HepG2 (cell line): ENCODE measurements at regions not wholly inside any gene's neighbourhood (a gene's known extent, or its start where the extent isn't known, plus 50 kb on each side); places are given as distances from the start of the nearest gene placed in this dataset.

Experiments
- ATAC-seq: fragments of 200-7000 bp; cut with Tn5 transposase; 3 replicates; pipeline ENCODE4 v1.9.1; 2020; ENCODE audit warnings: mild to moderate bottlenecking, moderate library complexity
- BruUV-seq: library from RNA; stranded (reverse); fragments of 400-500 nt; replicated peaks from 2 replicates; lab custom pipeline; 2021; lab: Mats Ljungman, UMichigan
- CTCF ChIA-PET: fragments of 300-600 bp; formaldehyde crosslinking; extraction: SDS; loops from one replicate; lab custom pipeline; 2021; ENCODE audit warnings: low total read pairs, inconsistent platforms, low intra/inter-chr PET ratio; lab: Yijun Ruan, JAX
- POLR2A ChIA-PET: fragments of 350-600 bp; sonication (Branson Sonifier 250); formaldehyde crosslinking; loops from one replicate; lab custom pipeline; 2020; ENCODE audit warnings: antibody characterized with exemption, inconsistent platforms; lab: Yijun Ruan, JAX
- DNase-seq: peaks from one replicate; pipeline ENCODE4 v3.0.0-alpha.2; 2015; ENCODE audit warnings: low spot score
- FAIRE-seq: peaks from 3 replicates; lab custom pipeline; 2011; peaks lifted over from hg19 to GRCh38; lab: Jason Lieb, UNC
- H2AFZ ChIP-seq: one replicate; pipeline ENCODE4 v1.6.1; 2011; ENCODE audit warnings: low read length, inconsistent platforms
- H3K27ac ChIP-seq: fragments of 300-600 bp; 3 replicates; pipeline ENCODE4 v1.8.0; 2011; ENCODE audit warnings: mixed run types, mild to moderate bottlenecking, mixed read lengths, low read length, inconsistent platforms; ENCODE audit not compliant: insufficient read depth; ENCODE audit errors: extremely low read length
- H3K27me3 ChIP-seq, 2 experiments: fragments of 200-600 bp in 1 of 2; 2 replicates in 1 of 2; 3 replicates in 1 of 2; pipeline versions ENCODE4 v1.6.0 to v1.8.0; 2011; ENCODE audit warnings: low read length in 2 of 2, mild to moderate bottlenecking in 2 of 2, moderate library complexity in 2 of 2, inconsistent platforms in 1 of 2; ENCODE audit not compliant: insufficient read depth in 2 of 2, control insufficient read depth in 1 of 2
- H3K36me3 ChIP-seq, 2 experiments: fragments of 200-600 bp in 1 of 2; replicated peaks in 1 of 2; 2 replicates in 1 of 2; 3 replicates in 1 of 2; pipeline versions ENCODE4 v1.5.1 to v1.8.0; 2011; ENCODE audit warnings: low read length in 2 of 2, inconsistent platforms in 1 of 2; ENCODE audit not compliant: insufficient read depth in 2 of 2, control insufficient read depth in 1 of 2
- H3K4me1 ChIP-seq: 2 replicates; pipeline ENCODE4 v1.5.1; 2012; ENCODE audit warnings: low read length, inconsistent platforms; ENCODE audit not compliant: insufficient read depth
- H3K4me2 ChIP-seq: 2 replicates; pipeline ENCODE4 v1.6.0; 2011; ENCODE audit warnings: low read depth, low read length, inconsistent platforms
- H3K4me3 ChIP-seq, 3 experiments: fragments of 200-600 bp in 1 of 3; sonication (generic), shearing (Covaris generic) in 1 of 3; replicated peaks in 1 of 3; 2 replicates each; pipeline ENCODE4 v1.5.1; 2011 to 2016; ENCODE audit warnings: low read length in 3 of 3, inconsistent platforms in 2 of 3, low read depth in 2 of 3, mild to moderate bottlenecking in 2 of 3, control low read depth in 1 of 3, mixed read lengths in 1 of 3; ENCODE audit not compliant: insufficient read depth in 1 of 3
- H3K79me2 ChIP-seq: one replicate; pipeline ENCODE4 v1.6.1; 2011; ENCODE audit warnings: low read length, inconsistent platforms; ENCODE audit not compliant: insufficient read depth
- H3K9ac ChIP-seq: 2 replicates; pipeline ENCODE4 v1.6.0; 2011; ENCODE audit warnings: mild to moderate bottlenecking, low read depth, low read length, inconsistent platforms; ENCODE audit not compliant: insufficient read depth
- H3K9me3 ChIP-seq: 2 replicates; pipeline ENCODE4 v1.5.1; 2012; ENCODE audit warnings: mild to moderate bottlenecking, low read length
- H4K20me1 ChIP-seq: 2 replicates; pipeline ENCODE4 v1.6.0; 2011; ENCODE audit warnings: inconsistent platforms, mild to moderate bottlenecking, low read length, moderate library complexity; ENCODE audit not compliant: insufficient read depth
- GTF2F1 ChIP-seq: fragments of 150-350 bp; IDR thresholded peaks from 2 replicates; pipeline ENCODE4 v1.6.1; 2014; ENCODE audit warnings: low read length
- HNRNPK ChIP-seq: fragments of 200-400 bp; formaldehyde crosslinking; IDR thresholded peaks from 2 replicates; pipeline ENCODE4 v1.6.1; 2018; ENCODE audit warnings: low read length, low read depth, moderate library complexity, mild to moderate bottlenecking; ENCODE audit not compliant: poor library complexity, severe bottlenecking
- ZNF17 ChIP-seq: sonication (generic); formaldehyde crosslinking; IDR thresholded peaks from 2 replicates; pipeline ENCODE4 v1.5.0; 2020; ENCODE audit warnings: mild to moderate bottlenecking, missing genetic modification reagents
- ZNF232 ChIP-seq: sonication (generic); formaldehyde crosslinking; IDR thresholded peaks from 2 replicates; pipeline ENCODE4 v1.4.0; 2020; ENCODE audit warnings: missing genetic modification reagents, borderline replicate concordance
- ZNF367 ChIP-seq: sonication (generic); formaldehyde crosslinking; IDR thresholded peaks from 2 replicates; pipeline ENCODE4 v1.4.0; 2020; ENCODE audit warnings: missing genetic modification reagents, borderline replicate concordance
- ZNF605 ChIP-seq: sonication (generic); formaldehyde crosslinking; IDR thresholded peaks from 2 replicates; pipeline ENCODE4 v1.8.0; 2022; ENCODE audit warnings: mild to moderate bottlenecking, missing genetic modification reagents
- ZNF607 ChIP-seq: sonication (generic); formaldehyde crosslinking; IDR thresholded peaks from 2 replicates; pipeline ENCODE4 v1.5.1; 2020; ENCODE audit warnings: missing genetic modification reagents, mild to moderate bottlenecking, borderline replicate concordance
- ZNF644 ChIP-seq: IDR thresholded peaks from 2 replicates; pipeline ENCODE4 v1.6.1; 2016; ENCODE audit warnings: low read depth
- ZSCAN12 ChIP-seq: sonication (generic); formaldehyde crosslinking; IDR thresholded peaks from 2 replicates; pipeline ENCODE4 v1.9.0; 2021; ENCODE audit warnings: mild to moderate bottlenecking, missing genetic modification reagents
- WGBS: methylation state at CpG from one replicate; pipeline ENCODE4 v1.1.6; 2017; ENCODE audit warnings: low lambda C conversion rate; 5-methylcytosine and 5-hydroxymethylcytosine counted together
- in situ Hi-C: cut with HindIII; loops from 2 replicates; pipeline ENCODE4 v1.10.0; 2017; ENCODE audit warnings: low pct_unique_long_range_greater_than_20kb; ENCODE audit not compliant: extremely low pct_ligation_motif_present
- intact Hi-C: fragments of 100-400 bp; cut with micrococcal nuclease; formaldehyde crosslinking; loops from one replicate; pipeline ENCODE4 v1.10.0; 2022; ENCODE audit not compliant: unreplicated experiment
- TF ChIP-seq, protein P1 (sequence below): sonication (generic); formaldehyde crosslinking; IDR thresholded peaks from 2 replicates; pipeline ENCODE4 v1.9.0; 2022; ENCODE audit warnings: low read depth, missing genetic modification reagents
- TF ChIP-seq, protein P2 (sequence below): sonication (generic); formaldehyde crosslinking; IDR thresholded peaks from 2 replicates; pipeline ENCODE4 v1.5.1; 2020; ENCODE audit warnings: missing genetic modification reagents, mild to moderate bottlenecking, borderline replicate concordance

DNA sequence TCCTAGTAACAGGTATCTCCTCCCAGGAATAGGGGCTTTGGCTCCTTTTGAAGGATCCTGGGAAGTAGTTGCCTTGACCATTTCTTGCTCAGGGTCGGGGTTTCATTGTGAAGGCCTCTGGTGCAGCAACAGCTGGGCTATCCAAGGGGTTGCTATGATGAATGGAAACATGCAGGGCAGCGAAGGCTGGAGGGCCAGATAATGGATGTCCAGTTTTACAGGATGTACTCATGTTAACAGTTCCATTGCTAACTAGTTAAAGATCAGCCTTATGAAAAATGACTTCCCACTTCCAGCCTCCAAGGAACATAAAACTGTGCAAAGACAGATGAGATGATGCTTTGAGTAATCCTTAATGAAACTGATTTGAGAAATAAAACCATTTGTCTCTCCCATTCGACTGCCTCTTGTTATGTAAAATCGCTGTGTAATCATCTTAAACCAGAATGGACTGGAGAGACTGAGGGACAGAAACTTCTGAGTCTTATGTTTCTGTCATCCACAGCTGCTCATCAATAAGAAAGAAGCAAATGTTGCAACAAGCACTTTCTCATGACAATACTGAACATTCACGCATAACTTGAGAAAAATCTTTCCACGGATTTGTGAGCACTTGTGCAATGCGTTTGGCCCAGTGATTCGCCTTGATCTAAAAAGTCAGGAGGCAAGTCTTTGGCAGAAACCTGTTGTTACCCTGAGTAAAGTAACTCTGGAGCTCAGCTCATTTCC, 473.5 kb upstream of the RGMA start:
- no peak for FAIRE-seq
- ATAC-seq: no peak
- intact Hi-C loops: no loop called here
- no TSS peak for BruUV-seq
- CTCF ChIA-PET: no interaction called here
- DNase-seq: no peak
- Histone ChIP-seq H3K4me1 (no peaks in the 10 kb centered on the region), H3K79me2 (no peaks in the 10 kb centered on the region), H2AFZ (no peak overlapping the region), H3K27me3 (0 out of 5 replicates have a peak, but pooled peaks cover 0 to 2% of the 10 kb centered on the region in 2 experiments), H3K4me2 (no peak overlapping the region), H4K20me1 (no peaks in the 10 kb centered on the region), H3K4me3 (no peak overlapping the region), H3K36me3 (no peaks in the 10 kb centered on the region), H3K27ac (no peak overlapping the region), H3K9ac (no peak overlapping the region), H3K9me3 (no peaks in the 10 kb centered on the region)
- 30% methylated on average over 8 of the region's 8 CpGs for WGBS
- POLR2A ChIA-PET: no interaction called here
- TF ChIP-seq, protein P1, sequence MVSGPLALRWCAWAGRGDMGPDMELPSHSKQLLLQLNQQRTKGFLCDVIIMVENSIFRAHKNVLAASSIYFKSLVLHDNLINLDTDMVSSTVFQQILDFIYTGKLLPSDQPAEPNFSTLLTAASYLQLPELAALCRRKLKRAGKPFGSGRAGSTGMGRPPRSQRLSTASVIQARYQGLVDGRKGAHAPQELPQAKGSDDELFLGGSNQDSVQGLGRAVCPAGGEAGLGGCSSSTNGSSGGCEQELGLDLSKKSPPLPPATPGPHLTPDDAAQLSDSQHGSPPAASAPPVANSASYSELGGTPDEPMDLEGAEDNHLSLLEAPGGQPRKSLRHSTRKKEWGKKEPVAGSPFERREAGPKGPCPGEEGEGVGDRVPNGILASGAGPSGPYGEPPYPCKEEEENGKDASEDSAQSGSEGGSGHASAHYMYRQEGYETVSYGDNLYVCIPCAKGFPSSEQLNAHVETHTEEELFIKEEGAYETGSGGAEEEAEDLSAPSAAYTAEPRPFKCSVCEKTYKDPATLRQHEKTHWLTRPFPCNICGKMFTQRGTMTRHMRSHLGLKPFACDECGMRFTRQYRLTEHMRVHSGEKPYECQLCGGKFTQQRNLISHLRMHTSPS (CRISPR knock-in tag): no peak
- TF ChIP-seq ZNF644 (CRISPR knock-in tag): no peak
- TF ChIP-seq HNRNPK: no peak
- TF ChIP-seq ZSCAN12 (CRISPR knock-in tag): no peak
- TF ChIP-seq ZNF17: no peak
- no peak for TF ChIP-seq ZNF232 (CRISPR knock-in tag)
- TF ChIP-seq ZNF607 (CRISPR knock-in tag): no peak
- TF ChIP-seq ZNF367 (CRISPR knock-in tag): no peak
- TF ChIP-seq GTF2F1: no peak
- TF ChIP-seq, protein P2, sequence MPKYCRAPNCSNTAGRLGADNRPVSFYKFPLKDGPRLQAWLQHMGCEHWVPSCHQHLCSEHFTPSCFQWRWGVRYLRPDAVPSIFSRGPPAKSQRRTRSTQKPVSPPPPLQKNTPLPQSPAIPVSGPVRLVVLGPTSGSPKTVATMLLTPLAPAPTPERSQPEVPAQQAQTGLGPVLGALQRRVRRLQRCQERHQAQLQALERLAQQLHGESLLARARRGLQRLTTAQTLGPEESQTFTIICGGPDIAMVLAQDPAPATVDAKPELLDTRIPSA: no peak
- TF ChIP-seq ZNF605 (CRISPR knock-in tag): no peak
- in situ Hi-C loops: no loop called here
